Liver (tissue), 3 donors: ENCODE measurements at regions not wholly inside any gene's neighbourhood (a gene's known extent, or its start where the extent isn't known, plus 50 kb on each side); places are given as distances from the start of the nearest gene placed in this dataset.

Source experiments
- GABPA ChIP-seq, 2 donors: IDR thresholded peaks in 1 of 2; conservative IDR thresholded peaks in 1 of 2; 2 replicates each; pipeline ENCODE4 v1.6.1; 2016; ENCODE audit warnings: antibody characterized with exemption in 2 of 2, mild to moderate bottlenecking in 1 of 2, moderate library complexity in 1 of 2
- RAD21 ChIP-seq, 2 donors: IDR thresholded peaks; 2 replicates each; pipeline ENCODE4 v1.6.1; 2016; ENCODE audit warnings: antibody characterized with exemption in 2 of 2, mild to moderate bottlenecking in 2 of 2
- YY1 ChIP-seq: IDR thresholded peaks from 2 replicates; pipeline ENCODE4 v1.6.1; 2016; ENCODE audit warnings: antibody characterized with exemption, mild to moderate bottlenecking
- TF ChIP-seq, protein P1 (sequence below): fragments of 150-350 bp; IDR thresholded peaks from 2 replicates; pipeline ENCODE4 v1.5.1; 2017; ENCODE audit warnings: improper control_type of control experiment, low read depth, low read length; ENCODE audit not compliant: missing input control
- donor health status: healthy.
- donor health status: healthy.

DNA sequence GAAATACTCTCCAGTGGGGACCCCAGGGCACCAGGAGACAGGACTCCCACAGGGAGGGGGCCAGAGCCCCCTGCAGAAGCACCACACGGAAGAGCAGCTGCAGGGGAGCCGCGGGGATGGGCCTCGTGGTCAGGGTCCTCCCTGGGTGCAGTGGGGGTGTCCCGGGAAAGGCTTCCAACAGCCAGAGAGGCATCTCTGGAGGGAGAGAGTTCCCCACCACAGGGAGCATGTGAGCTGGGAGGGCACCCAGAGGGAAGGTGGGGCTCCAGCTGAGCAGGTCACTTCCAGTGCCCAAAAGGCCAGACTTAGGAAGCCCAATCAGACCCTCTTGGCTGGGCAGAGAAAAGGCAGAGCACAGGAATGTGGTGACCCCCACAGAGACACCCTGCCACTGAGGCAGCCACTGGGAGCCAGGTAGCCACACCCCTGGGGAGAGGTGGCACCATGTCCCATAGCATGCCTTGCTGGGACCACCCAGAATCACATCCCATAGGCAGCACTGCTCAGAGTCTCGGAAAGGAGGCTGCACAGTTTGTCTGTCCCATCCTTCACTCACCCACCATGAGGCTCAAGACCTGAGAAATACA is 49.9 kb upstream of the LMO1 start:
- TF ChIP-seq GABPA (IDR thresholded peaks at IDR 0.05 in 1 of 2, conservative IDR thresholded peaks at IDR 0.05 in 1 of 2) (no peak), YY1 (no peak), RAD21 (IDR thresholded peaks at IDR 0.05) (no peak)
- TF ChIP-seq, protein P1, sequence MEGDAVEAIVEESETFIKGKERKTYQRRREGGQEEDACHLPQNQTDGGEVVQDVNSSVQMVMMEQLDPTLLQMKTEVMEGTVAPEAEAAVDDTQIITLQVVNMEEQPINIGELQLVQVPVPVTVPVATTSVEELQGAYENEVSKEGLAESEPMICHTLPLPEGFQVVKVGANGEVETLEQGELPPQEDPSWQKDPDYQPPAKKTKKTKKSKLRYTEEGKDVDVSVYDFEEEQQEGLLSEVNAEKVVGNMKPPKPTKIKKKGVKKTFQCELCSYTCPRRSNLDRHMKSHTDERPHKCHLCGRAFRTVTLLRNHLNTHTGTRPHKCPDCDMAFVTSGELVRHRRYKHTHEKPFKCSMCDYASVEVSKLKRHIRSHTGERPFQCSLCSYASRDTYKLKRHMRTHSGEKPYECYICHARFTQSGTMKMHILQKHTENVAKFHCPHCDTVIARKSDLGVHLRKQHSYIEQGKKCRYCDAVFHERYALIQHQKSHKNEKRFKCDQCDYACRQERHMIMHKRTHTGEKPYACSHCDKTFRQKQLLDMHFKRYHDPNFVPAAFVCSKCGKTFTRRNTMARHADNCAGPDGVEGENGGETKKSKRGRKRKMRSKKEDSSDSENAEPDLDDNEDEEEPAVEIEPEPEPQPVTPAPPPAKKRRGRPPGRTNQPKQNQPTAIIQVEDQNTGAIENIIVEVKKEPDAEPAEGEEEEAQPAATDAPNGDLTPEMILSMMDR = no peak
